22Rv1 (cell line): ENCODE measurements at regions not wholly inside any gene's neighbourhood (a gene's known extent, or its start where the extent isn't known, plus 50 kb on each side); places are given as distances from the start of the nearest gene placed in this dataset.

ENCODE experiments used
- ZFX ChIP-seq: fragments of 450-650 bp; IDR thresholded peaks from 2 replicates; pipeline ENCODE4 v1.6.1; 2017; ENCODE audit warnings: antibody characterized with exemption, borderline replicate concordance
- TF ChIP-seq, protein P1 (sequence below): fragments of 450-650 bp; IDR thresholded peaks from 2 replicates; pipeline ENCODE4 v1.5.1; 2017; ENCODE audit warnings: mild to moderate bottlenecking

DNA sequence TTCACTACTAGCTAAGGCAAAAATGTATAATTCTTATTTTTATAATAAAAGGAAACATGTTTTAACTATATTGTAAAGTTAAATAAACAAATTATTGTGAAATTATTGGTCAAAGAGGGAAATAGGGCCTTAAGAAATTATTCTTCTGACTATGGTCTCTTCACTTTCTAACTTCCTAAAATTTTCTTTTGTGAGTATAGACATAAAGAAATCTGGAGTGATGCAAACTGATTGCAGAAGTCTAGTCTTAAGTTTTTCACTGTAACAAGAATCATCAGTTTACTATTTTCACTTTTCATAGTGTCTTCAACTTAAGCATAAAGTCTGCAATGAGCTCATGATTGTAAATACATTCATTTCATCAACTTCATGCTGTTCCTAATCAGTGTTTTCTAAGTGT is 525.4 kb downstream of the TFEC start:
- TF ChIP-seq, protein P1, sequence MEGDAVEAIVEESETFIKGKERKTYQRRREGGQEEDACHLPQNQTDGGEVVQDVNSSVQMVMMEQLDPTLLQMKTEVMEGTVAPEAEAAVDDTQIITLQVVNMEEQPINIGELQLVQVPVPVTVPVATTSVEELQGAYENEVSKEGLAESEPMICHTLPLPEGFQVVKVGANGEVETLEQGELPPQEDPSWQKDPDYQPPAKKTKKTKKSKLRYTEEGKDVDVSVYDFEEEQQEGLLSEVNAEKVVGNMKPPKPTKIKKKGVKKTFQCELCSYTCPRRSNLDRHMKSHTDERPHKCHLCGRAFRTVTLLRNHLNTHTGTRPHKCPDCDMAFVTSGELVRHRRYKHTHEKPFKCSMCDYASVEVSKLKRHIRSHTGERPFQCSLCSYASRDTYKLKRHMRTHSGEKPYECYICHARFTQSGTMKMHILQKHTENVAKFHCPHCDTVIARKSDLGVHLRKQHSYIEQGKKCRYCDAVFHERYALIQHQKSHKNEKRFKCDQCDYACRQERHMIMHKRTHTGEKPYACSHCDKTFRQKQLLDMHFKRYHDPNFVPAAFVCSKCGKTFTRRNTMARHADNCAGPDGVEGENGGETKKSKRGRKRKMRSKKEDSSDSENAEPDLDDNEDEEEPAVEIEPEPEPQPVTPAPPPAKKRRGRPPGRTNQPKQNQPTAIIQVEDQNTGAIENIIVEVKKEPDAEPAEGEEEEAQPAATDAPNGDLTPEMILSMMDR, result no peak
- no peak for TF ChIP-seq ZFX
